D721Med (cell line): ENCODE measurements at regions not wholly inside any gene's neighbourhood (a gene's known extent, or its start where the extent isn't known, plus 50 kb on each side); places are given as distances from the start of the nearest gene placed in this dataset.

ENCODE experiments used
- DNase-seq: peaks from one replicate; pipeline ENCODE4 v3.0.0; 2011; ENCODE audit warnings: low spot score; ENCODE audit not compliant: insufficient read length
- FAIRE-seq: peaks from 2 replicates; lab custom pipeline; 2011; peaks lifted over from hg19 to GRCh38; lab: Jason Lieb, UNC
- CTCF ChIP-seq: IDR thresholded peaks from 2 replicates; pipeline ENCODE4 v1.5.1; 2012; ENCODE audit warnings: mild to moderate bottlenecking, control low read depth; ENCODE audit not compliant: insufficient read depth; ENCODE audit errors: missing control alignments

GRCh38 chr13:105595471-105595870, 940.0 kb downstream of the EFNB2 start:
- no peak for FAIRE-seq
- no peak for DNase-seq
- TF ChIP-seq CTCF: no peak

DNA sequence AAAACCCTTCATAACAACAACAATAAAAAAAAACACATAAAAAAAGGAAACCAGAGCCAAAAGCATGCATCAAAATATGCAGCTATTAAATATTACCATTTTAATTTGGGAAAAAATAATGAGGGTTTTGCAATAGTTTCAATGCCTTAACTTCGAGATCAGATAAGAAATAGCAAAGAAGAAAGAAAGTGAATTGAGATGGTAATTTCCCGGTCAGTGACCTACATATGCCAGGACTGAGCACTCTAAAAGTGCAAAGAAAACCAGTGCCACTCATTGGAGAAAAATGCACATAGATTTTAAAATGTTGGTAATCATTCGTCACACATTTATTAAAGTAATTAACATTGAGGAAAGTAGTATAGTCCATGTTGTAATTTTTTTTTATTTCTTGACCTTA, 944.2 kb downstream of the EFNB2 start:
- no peak for TF ChIP-seq CTCF
- FAIRE-seq (no peak), DNase-seq (no peak)

GRCh38 chr13:105587786-105588185, 947.7 kb downstream of the EFNB2 start:
- no peak for DNase-seq
- TF ChIP-seq CTCF: no peak
- no peak for FAIRE-seq

GRCh38 chr13:105579821-105580710, 955.4 kb downstream of the EFNB2 start:
- TF ChIP-seq CTCF: no peak
- no peak for DNase-seq
- no peak for FAIRE-seq

DNA sequence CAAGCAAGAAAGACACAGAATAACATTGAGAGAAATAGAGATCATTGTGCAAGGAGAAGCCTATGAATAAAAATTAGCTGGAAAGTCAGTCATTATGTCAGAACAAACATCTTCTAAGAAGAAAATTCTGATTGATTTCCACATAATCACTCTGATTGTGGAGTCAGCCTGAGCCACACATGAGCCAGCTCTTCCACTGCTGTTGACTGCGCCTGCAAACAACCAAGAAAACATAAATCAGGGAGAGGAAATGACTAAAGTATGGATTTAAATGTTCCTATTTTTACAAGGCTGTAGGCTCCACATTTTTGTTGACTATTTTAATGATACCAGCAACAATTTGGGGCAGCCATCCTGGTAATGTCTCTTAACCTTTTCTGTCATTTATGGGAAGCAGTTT, 962.3 kb downstream of the EFNB2 start:
- TF ChIP-seq CTCF: no peak
- DNase-seq (no peak), FAIRE-seq (no peak)

- TF ChIP-seq CTCF: no peak
- FAIRE-seq (no peak), DNase-seq (no peak)
Measured at GRCh38 chr13:105572401-105572800, 963.1 kb downstream of the EFNB2 start.

DNA sequence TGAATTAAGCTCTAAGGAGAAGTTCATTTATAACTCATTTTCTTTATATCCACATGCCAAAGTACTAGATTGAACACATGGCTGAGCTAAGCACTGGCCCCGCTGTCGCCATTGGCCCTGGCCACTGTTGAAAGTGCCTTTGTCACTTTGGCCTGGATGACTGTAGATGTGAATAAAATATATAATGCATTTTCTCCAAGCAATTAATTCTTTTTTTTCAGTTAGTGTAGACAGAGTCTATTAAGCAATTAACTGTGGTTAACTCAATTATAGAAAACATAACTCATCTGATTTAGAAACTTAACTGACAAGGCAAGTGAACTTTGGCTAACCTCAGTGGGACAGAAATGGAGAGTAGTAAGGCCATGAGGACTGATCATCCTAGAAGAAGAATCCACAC, 965.6 kb downstream of the EFNB2 start:
- FAIRE-seq (no peak), DNase-seq (no peak)

More for the DNA sequence above, 965.6 kb downstream of the EFNB2 start:
- no peak for TF ChIP-seq CTCF
